ENCODE measurements at regions not wholly inside any gene's neighbourhood (a gene's known extent, or its start where the extent isn't known, plus 50 kb on each side); places are given as distances from the start of the nearest gene placed in this dataset.

DNA sequence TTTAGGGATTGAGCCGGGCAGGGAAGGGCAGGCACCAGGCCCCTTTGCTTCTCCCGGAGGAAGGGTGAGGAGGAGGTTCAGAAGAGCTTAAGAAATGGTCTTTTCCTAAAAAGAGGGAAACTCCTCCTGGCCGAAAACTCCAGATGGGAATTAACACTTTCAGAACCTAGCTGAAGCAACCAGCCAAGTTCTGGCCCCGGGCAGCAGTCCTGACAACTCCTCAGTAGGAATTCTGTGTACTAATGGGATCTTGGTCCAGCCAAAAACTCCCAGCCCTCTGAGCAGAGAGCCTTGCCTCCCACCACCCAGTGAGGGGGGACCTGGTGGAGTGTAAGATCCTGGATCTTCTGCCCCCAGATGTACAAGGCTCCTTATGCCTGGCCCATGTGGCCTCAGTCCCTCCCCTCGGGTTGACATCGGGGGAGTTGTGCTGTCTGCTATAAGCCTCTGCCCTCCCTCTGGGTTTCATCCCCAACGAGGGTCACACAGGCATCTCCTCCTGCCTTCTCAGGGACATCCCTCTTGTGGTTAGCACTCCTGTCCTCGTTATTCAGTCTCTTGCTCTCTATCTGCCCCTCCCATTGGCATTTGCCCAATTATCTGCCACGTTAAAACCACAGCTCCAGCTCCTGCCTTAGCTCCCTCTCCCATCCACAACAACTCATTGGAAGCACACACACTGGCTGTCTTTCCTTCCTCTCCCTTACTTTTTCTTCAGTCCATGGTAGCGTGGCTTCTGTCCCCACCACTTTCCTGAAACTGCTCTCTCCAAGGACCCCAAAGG is 184.6 kb downstream of the CYP26B1 start:
- intact Hi-C loops (cut with DNase I): no loop called here

DNA sequence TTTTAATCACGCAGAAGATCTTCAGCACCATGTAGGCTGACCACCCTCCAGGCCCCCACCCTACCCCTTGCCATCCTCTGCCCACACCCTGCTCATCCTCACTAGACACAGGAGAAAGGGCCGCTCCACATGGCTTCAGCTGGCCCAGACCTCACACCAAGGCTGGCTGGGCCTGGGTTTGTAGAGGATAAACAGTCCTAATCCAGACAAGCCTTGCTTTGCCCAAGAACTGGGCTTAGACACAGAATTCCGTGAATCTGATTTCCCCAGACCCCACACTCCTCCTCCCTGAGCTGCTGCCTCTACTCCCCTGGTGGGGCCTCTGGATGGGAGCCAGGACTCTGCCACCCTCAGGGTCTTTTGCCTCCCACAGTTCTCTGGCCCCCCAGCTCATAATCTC is 185.3 kb downstream of the CYP26B1 start:
- intact Hi-C loops (cut with DNase I): no loop called here
- DNase-seq (no peak), FAIRE-seq (no peak)
- no peaks in the 10 kb centered on the region for H3K27me3 ChIP-seq (ENCODE audit: control insufficient read depth, insufficient read depth, low read length)
- H3K27ac ChIP-seq (ENCODE audit: low read depth in 2 of 2, low read length in 2 of 2): no peak overlapping the region
- no peak overlapping the region for H3K4me3 ChIP-seq (ENCODE audit: low read length in 3 of 3)
- peaks cover 3 to 11% (median 7%) of the 10 kb centered on the region in 3 donors for H3K9me3 ChIP-seq (ENCODE audit: control insufficient read depth in 2 of 3, insufficient read depth in 1 of 3, low read length in 3 of 3)
- no peak overlapping the region for H3K9ac ChIP-seq (ENCODE audit: low read length in 3 of 3)
- no peaks in the 10 kb centered on the region for H3K36me3 ChIP-seq (ENCODE audit: control insufficient read depth in 2 of 3, insufficient read depth in 3 of 3, low read length in 3 of 3)
- TF ChIP-seq, protein P1, sequence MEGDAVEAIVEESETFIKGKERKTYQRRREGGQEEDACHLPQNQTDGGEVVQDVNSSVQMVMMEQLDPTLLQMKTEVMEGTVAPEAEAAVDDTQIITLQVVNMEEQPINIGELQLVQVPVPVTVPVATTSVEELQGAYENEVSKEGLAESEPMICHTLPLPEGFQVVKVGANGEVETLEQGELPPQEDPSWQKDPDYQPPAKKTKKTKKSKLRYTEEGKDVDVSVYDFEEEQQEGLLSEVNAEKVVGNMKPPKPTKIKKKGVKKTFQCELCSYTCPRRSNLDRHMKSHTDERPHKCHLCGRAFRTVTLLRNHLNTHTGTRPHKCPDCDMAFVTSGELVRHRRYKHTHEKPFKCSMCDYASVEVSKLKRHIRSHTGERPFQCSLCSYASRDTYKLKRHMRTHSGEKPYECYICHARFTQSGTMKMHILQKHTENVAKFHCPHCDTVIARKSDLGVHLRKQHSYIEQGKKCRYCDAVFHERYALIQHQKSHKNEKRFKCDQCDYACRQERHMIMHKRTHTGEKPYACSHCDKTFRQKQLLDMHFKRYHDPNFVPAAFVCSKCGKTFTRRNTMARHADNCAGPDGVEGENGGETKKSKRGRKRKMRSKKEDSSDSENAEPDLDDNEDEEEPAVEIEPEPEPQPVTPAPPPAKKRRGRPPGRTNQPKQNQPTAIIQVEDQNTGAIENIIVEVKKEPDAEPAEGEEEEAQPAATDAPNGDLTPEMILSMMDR (IDR thresholded peaks at IDR 0.05; ENCODE audit: borderline replicate concordance, extremely low read depth, insufficient read depth): no peak
- no peaks in the 10 kb centered on the region for H3K4me1 ChIP-seq (ENCODE audit: control insufficient read depth in 2 of 3, insufficient read depth in 2 of 3, low read depth in 1 of 3, low read length in 3 of 3)

More for the DNA sequence above, 184.6 kb downstream of the CYP26B1 start:
- Histone ChIP-seq H3K27me3 (ENCODE audit: control insufficient read depth, insufficient read depth, low read length) (no peaks in the 10 kb centered on the region), H3K27ac (ENCODE audit: low read depth in 2 of 2, low read length in 2 of 2) (no peak overlapping the region), H3K9ac (ENCODE audit: low read length in 3 of 3) (no peak overlapping the region), H3K9me3 (ENCODE audit: control insufficient read depth in 2 of 3, insufficient read depth in 1 of 3, low read length in 3 of 3) (peaks cover 3 to 5% (median 4%) of the 10 kb centered on the region in 3 donors), H3K36me3 (ENCODE audit: control insufficient read depth in 2 of 3, insufficient read depth in 3 of 3, low read length in 3 of 3) (no peaks in the 10 kb centered on the region), H3K4me3 (ENCODE audit: low read length in 3 of 3) (no peak overlapping the region), H3K4me1 (ENCODE audit: control insufficient read depth in 2 of 3, insufficient read depth in 2 of 3, low read depth in 1 of 3, low read length in 3 of 3) (no peaks in the 10 kb centered on the region)
- DNase-seq (no peak), FAIRE-seq (no peak)
- TF ChIP-seq, protein P1 (IDR thresholded peaks at IDR 0.05; ENCODE audit: borderline replicate concordance, extremely low read depth, insufficient read depth): no peak

DNA sequence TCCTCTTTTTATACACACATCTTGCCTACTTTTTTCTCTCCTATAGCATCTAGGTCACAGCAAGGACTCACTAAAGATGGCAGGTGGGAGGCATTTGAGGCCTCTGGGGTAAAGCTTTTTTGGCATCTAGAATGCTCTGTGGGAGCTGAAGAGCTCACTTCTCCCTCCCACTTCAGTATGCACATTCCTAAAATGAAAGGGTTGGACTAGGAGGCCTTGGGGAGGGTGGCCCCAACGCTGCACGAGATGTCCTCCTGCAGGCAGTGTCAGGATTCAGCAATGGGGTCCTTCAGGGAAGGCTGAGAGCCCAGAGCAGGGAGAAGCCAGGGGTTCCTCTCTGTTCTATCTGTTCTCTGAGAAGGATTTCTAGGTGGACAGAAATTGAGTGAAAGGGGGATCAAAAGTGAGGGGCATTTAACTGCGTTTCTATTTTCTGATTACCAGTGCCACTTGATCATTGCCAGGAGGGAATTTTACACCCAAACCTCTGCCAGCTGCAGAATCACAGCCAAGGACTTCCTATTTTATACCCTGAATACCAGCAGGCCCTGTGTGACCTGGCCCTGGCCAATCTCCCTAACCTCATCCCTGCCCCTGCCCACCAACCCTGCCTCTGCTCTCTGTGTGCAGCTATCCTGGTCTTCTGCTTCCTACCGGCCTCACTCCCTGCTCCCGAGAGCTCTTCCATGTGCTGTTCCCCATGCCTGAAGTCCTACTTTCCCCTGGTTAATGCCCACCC is 186.2 kb downstream of the CYP26B1 start:
- no peak for FAIRE-seq
- Histone ChIP-seq H3K27ac (ENCODE audit: low read depth in 2 of 2, low read length in 2 of 2) (no peak overlapping the region), H3K9me3 (ENCODE audit: control insufficient read depth in 2 of 3, insufficient read depth in 1 of 3, low read length in 3 of 3) (peaks cover 3 to 11% (median 7%) of the 10 kb centered on the region in 3 donors), H3K4me1 (ENCODE audit: control insufficient read depth in 2 of 3, insufficient read depth in 2 of 3, low read depth in 1 of 3, low read length in 3 of 3) (no peaks in the 10 kb centered on the region), H3K36me3 (ENCODE audit: control insufficient read depth in 2 of 3, insufficient read depth in 3 of 3, low read length in 3 of 3) (no peaks in the 10 kb centered on the region), H3K9ac (ENCODE audit: low read length in 3 of 3) (no peak overlapping the region), H3K4me3 (ENCODE audit: low read length in 3 of 3) (no peak overlapping the region), H3K27me3 (ENCODE audit: control insufficient read depth, insufficient read depth, low read length) (no peaks in the 10 kb centered on the region)
- DNase-seq: no peak
- TF ChIP-seq, protein P1 (IDR thresholded peaks at IDR 0.05; ENCODE audit: borderline replicate concordance, extremely low read depth, insufficient read depth): no peak
- intact Hi-C loops (cut with DNase I): no loop called here
